Kidney (tissue), 13 donors: ENCODE measurements at regions not wholly inside any gene's neighbourhood (a gene's known extent, or its start where the extent isn't known, plus 50 kb on each side); places are given as distances from the start of the nearest gene placed in this dataset.

Experiments used
- DNase-seq, 5 donors: peaks; one replicate each; pipeline ENCODE4 v3.0.0-alpha.2; 2013 to 2020
- FAIRE-seq: peaks from 2 replicates; lab custom pipeline; 2012; peaks lifted over from hg19 to GRCh38; lab: Jason Lieb, UNC
- H3K27ac ChIP-seq, 2 donors: one replicate each; pipeline ENCODE4 v1.7.0; 2013; ENCODE audit warnings: low read depth in 2 of 2, low read length in 2 of 2, inconsistent platforms in 1 of 2
- H3K27me3 ChIP-seq: one replicate; pipeline ENCODE4 v1.7.1; 2013; ENCODE audit warnings: low read length, inconsistent platforms; ENCODE audit not compliant: control insufficient read depth, insufficient read depth
- H3K36me3 ChIP-seq, 3 donors: one replicate each; pipeline versions ENCODE4 v1.7.0 to v1.7.1; 2013; ENCODE audit warnings: low read length in 3 of 3, control low read depth in 1 of 3, inconsistent platforms in 1 of 3; ENCODE audit not compliant: insufficient read depth in 3 of 3, control insufficient read depth in 2 of 3
- H3K4me1 ChIP-seq, 3 donors: one replicate each; pipeline versions ENCODE4 v1.7.0 to v1.7.1; 2013; ENCODE audit warnings: low read length in 3 of 3, inconsistent platforms in 1 of 3, low read depth in 1 of 3; ENCODE audit not compliant: control insufficient read depth in 2 of 3, insufficient read depth in 2 of 3
- H3K4me3 ChIP-seq, 3 donors: one replicate each; pipeline versions ENCODE4 v1.7.0 to v1.8.1; 2013; ENCODE audit warnings: low read length in 3 of 3, control low read depth in 1 of 3, inconsistent platforms in 1 of 3
- H3K9ac ChIP-seq, 3 donors: one replicate each; pipeline versions ENCODE4 v1.7.0 to v1.7.1; 2013; ENCODE audit warnings: low read length in 3 of 3, control low read depth in 1 of 3, inconsistent platforms in 1 of 3
- H3K9me3 ChIP-seq, 3 donors: one replicate each; pipeline versions ENCODE4 v1.7.0 to v1.7.1; 2013; ENCODE audit warnings: low read length in 3 of 3, control low read depth in 1 of 3, inconsistent platforms in 1 of 3; ENCODE audit not compliant: control insufficient read depth in 2 of 3, insufficient read depth in 1 of 3
- CTCF ChIP-seq: IDR thresholded peaks from 3 replicates; pipeline ENCODE4 v1.5.1; 2012; ENCODE audit warnings: mild to moderate bottlenecking, moderate library complexity, borderline replicate concordance; ENCODE audit not compliant: insufficient read depth; ENCODE audit errors: extremely low read depth
- intact Hi-C: fragments of 100-400 bp; cut with DNase I; formaldehyde crosslinking; loops from one replicate; pipeline ENCODE4 v1.11.1; 2022
- donor health status: control.
- donor health status: control.
- donor health status: control.
- donor health status: control.
- donor health status: control.
- donor health status: DM: yes; HTN: yes; CAD: no.
- donor health status: Normal renal cell carcinoma (clear cell type).

GRCh38 chr2:23121968-23122648 is 262.9 kb upstream of the KLHL29 start:
- intact Hi-C loops: no loop called here
- no peak for FAIRE-seq
- H3K9me3 ChIP-seq: no peaks in the 10 kb centered on the region
- no peak for TF ChIP-seq CTCF
- H3K27ac ChIP-seq: peak overlapping the region; percentile 54 to 67
- no peaks in the 10 kb centered on the region for H3K36me3 ChIP-seq
- peaks cover 0 to 19% (median 12%) of the 10 kb centered on the region in 3 donors for H3K4me1 ChIP-seq
- no peak overlapping the region for H3K9ac ChIP-seq
- DNase-seq: no peak
- no peaks in the 10 kb centered on the region for H3K27me3 ChIP-seq
- H3K4me3 ChIP-seq: no peak overlapping the region

GRCh38 chr2:23122681-23123215 is 262.2 kb upstream of the KLHL29 start:
- no peak for TF ChIP-seq CTCF
- H3K4me1 ChIP-seq: peaks cover 0 to 21% (median 14%) of the 10 kb centered on the region in 3 donors
- no peak overlapping the region for H3K9ac ChIP-seq
- H3K9me3 ChIP-seq: no peaks in the 10 kb centered on the region
- H3K27ac ChIP-seq: peak overlapping the region; percentile 70 to 77
- no peaks in the 10 kb centered on the region for H3K27me3 ChIP-seq
- intact Hi-C loops: no loop called here
- peak overlapping the region in 1 of 3 donors; percentile 23 for H3K4me3 ChIP-seq
- no peaks in the 10 kb centered on the region for H3K36me3 ChIP-seq
- DNase-seq: no peak
- no peak for FAIRE-seq

- FAIRE-seq: no peak
- intact Hi-C loops: no loop called here
Measured at GRCh38 chr2:23123686-23124085, 261.3 kb upstream of the KLHL29 start.

More at GRCh38 chr2:23123686-23124085, 261.3 kb upstream of the KLHL29 start:
- no peak overlapping the region for H3K4me3 ChIP-seq
- no peak for TF ChIP-seq CTCF
- H3K4me1 ChIP-seq: peaks cover 0 to 27% (median 19%) of the 10 kb centered on the region in 3 donors
- no peak overlapping the region for H3K9ac ChIP-seq
- no peak for DNase-seq
- H3K36me3 ChIP-seq: no peaks in the 10 kb centered on the region
- peak overlapping the region in 1 of 2 donors; percentile 70 for H3K27ac ChIP-seq
- H3K27me3 ChIP-seq: no peaks in the 10 kb centered on the region
- no peaks in the 10 kb centered on the region for H3K9me3 ChIP-seq
